ENCODE measurements at regions not wholly inside any gene's neighbourhood (a gene's known extent, or its start where the extent isn't known, plus 50 kb on each side); places are given as distances from the start of the nearest gene placed in this dataset.

GRCh38 chrX:40174001-40174853 lies 76.5 kb upstream of the BCOR start:
- no peak for TF ChIP-seq EZH2phosphoT487 (conservative IDR thresholded peaks at IDR 0.05; ENCODE audit: low read length)
- TF ChIP-seq CTCF (IDR thresholded peaks at IDR 0.05; ENCODE audit: insufficient read depth, low read length, poor library complexity, severe bottlenecking): no peak
- Histone ChIP-seq H2AFZ (ENCODE audit: low read depth, low read length, severe bottlenecking) (peak overlapping the region; percentile 83), H3K4me3 (ENCODE audit: insufficient read depth, low read length, poor library complexity, severe bottlenecking) (peak overlapping the region; percentile 58), H3K27ac (ENCODE audit: low read depth, low read length) (peak overlapping the region; percentile 91), H3K79me2 (ENCODE audit: insufficient read depth, low read length) (no peaks in the 10 kb centered on the region), H4K20me1 (ENCODE audit: low read depth, low read length) (no peaks in the 10 kb centered on the region), H3K27me3 (ENCODE audit: low read length) (no peaks in the 10 kb centered on the region), H3K9me2 (replicated peaks; ENCODE audit: insufficient read depth, low read length) (no peaks in the 10 kb centered on the region), H3K9ac (ENCODE audit: low read length) (peak overlapping the region; percentile 86), H3K36me3 (ENCODE audit: low read length) (no peaks in the 10 kb centered on the region), H3K4me2 (ENCODE audit: low read depth, low read length, poor library complexity, severe bottlenecking) (peak overlapping the region; percentile 83), H3F3A (ENCODE audit: insufficient read depth) (peaks cover 29% of the 10 kb centered on the region), H3K9me3 (ENCODE audit: insufficient read depth, low read length) (no peaks in the 10 kb centered on the region)

- Histone ChIP-seq H3K79me2 (ENCODE audit: insufficient read depth, low read length) (no peaks in the 10 kb centered on the region), H3K9me3 (ENCODE audit: insufficient read depth, low read length) (no peaks in the 10 kb centered on the region), H3K4me2 (ENCODE audit: low read depth, low read length, poor library complexity, severe bottlenecking) (peak overlapping the region; percentile 83), H3K4me3 (ENCODE audit: insufficient read depth, low read length, poor library complexity, severe bottlenecking) (peak overlapping the region; percentile 58), H3K9ac (ENCODE audit: low read length) (peak overlapping the region; percentile 86), H3K9me2 (replicated peaks; ENCODE audit: insufficient read depth, low read length) (no peaks in the 10 kb centered on the region), H4K20me1 (ENCODE audit: low read depth, low read length) (no peaks in the 10 kb centered on the region), H3F3A (ENCODE audit: insufficient read depth) (peaks cover 32% of the 10 kb centered on the region), H3K36me3 (ENCODE audit: low read length) (no peaks in the 10 kb centered on the region), H3K27me3 (ENCODE audit: low read length) (no peaks in the 10 kb centered on the region), H2AFZ (ENCODE audit: low read depth, low read length, severe bottlenecking) (no peak overlapping the region), H3K27ac (ENCODE audit: low read depth, low read length) (peak overlapping the region; percentile 91; the same call in 1 of the 2 replicates)
- TF ChIP-seq CTCF (IDR thresholded peaks at IDR 0.05; ENCODE audit: insufficient read depth, low read length, poor library complexity, severe bottlenecking) (no peak), EZH2phosphoT487 (conservative IDR thresholded peaks at IDR 0.05; ENCODE audit: low read length) (no peak)
Observed at GRCh38 chrX:40173143-40174000, 75.6 kb upstream of the BCOR start.

- Histone ChIP-seq H3K4me2 (ENCODE audit: low read depth, low read length, poor library complexity, severe bottlenecking) (no peak overlapping the region), H3K79me2 (ENCODE audit: insufficient read depth, low read length) (no peaks in the 10 kb centered on the region), H3K9me2 (replicated peaks; ENCODE audit: insufficient read depth, low read length) (no peaks in the 10 kb centered on the region), H3K36me3 (ENCODE audit: low read length) (no peaks in the 10 kb centered on the region), H4K20me1 (ENCODE audit: low read depth, low read length) (no peaks in the 10 kb centered on the region), H3K4me3 (ENCODE audit: insufficient read depth, low read length, poor library complexity, severe bottlenecking) (no peak overlapping the region), H3F3A (ENCODE audit: insufficient read depth) (peaks cover 25% of the 10 kb centered on the region), H3K27me3 (ENCODE audit: low read length) (no peaks in the 10 kb centered on the region), H3K9me3 (ENCODE audit: insufficient read depth, low read length) (no peaks in the 10 kb centered on the region), H3K9ac (ENCODE audit: low read length) (no peak overlapping the region), H3K27ac (ENCODE audit: low read depth, low read length) (no peak overlapping the region), H2AFZ (ENCODE audit: low read depth, low read length, severe bottlenecking) (no peak overlapping the region)
- TF ChIP-seq CTCF (IDR thresholded peaks at IDR 0.05; ENCODE audit: insufficient read depth, low read length, poor library complexity, severe bottlenecking) (no peak), EZH2phosphoT487 (conservative IDR thresholded peaks at IDR 0.05; ENCODE audit: low read length) (no peak)
Observed at GRCh38 chrX:40172401-40173142, 74.8 kb upstream of the BCOR start.

Data from SU-DHL-6 (cell line).